Fibroblast of skin of left biceps (primary cell): ENCODE measurements at regions not wholly inside any gene's neighbourhood (a gene's known extent, or its start where the extent isn't known, plus 50 kb on each side); places are given as distances from the start of the nearest gene placed in this dataset.
"Not testable (repeated sequence)": the region's sequence is repeated elsewhere in the genome, so short reads cannot be mapped to it uniquely, and the experiment has no call there.

ENCODE experiments used
- DNase-seq, 2 experiments: peaks; one replicate each; pipeline ENCODE4 v3.0.0-alpha.2; 2013; ENCODE audit warnings: low read depth in 2 of 2

DNA sequence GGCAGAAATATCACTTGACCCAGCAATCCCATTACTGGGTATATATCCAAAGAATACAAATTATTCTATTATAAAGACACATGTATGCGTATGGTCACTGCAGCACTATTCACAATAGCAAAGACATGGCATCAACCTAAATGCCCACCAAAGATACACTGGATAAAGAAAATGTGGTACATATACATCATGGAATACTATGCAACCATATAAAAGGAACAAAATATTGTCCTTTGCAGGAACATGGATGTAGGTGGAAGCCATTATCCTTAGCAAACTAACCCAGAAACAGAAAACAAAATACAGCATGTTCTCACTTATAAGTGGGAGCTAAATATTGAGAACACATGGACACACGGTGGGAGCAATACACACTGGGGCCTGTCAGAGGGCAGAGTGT lies 1441.6 kb upstream of the ACO1 start:
- not testable (repeated sequence) for DNase-seq

DNA sequence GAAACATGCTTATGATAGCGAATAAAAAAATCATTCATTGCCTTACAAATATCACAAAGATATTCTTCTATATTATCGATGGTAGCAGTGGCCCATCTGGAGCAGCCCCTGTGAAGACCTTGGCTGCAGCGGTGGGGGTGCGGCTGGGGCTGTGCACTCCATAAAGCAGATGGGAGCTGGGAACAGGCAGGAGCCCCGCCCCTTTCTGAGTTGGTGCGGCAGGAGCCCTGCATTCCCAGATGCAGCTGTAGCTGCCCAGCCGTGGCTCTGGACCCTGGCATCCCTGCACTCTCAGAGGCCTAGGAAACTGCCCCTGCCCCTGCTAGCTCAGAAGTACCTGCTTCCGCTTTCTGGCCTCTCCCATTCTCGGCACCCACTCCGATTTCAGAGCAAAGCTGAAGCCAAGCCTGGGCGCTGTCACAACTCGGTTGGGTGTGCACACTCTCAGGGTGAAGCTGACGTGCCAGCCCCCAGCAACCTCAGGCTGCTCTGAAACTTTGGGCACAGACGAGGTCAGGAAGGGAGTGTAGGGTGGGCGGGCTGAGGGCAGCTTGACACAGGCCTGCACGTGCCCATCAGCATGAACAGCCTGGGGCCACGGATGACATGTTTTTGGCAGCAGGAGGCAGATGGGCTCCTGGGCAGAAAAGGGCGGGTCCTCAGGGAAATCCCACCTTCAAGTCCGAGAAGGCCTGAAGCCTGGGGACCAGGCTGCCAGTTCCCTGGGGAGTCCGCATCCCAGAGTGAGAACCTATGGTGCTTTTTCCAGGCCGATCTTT lies 1440.8 kb upstream of the ACO1 start:
- no peak for DNase-seq

DNA sequence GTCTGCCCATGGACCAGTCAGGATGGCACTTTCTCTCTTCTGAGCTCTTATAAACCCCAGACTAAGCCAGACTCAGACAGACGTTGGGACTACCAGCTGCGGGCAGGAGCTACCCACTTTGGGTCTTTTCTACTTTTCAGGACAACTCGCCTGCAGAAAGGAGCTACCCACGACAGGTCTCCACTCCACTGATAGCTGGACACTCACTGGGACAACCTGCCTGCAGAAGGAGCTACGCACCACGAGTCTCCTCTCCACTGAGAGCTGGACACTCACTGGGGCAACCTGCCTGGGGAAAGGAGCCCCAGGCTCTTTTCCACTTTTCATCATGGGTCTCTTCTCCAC lies 1440.2 kb upstream of the ACO1 start:
- no peak for DNase-seq

DNA sequence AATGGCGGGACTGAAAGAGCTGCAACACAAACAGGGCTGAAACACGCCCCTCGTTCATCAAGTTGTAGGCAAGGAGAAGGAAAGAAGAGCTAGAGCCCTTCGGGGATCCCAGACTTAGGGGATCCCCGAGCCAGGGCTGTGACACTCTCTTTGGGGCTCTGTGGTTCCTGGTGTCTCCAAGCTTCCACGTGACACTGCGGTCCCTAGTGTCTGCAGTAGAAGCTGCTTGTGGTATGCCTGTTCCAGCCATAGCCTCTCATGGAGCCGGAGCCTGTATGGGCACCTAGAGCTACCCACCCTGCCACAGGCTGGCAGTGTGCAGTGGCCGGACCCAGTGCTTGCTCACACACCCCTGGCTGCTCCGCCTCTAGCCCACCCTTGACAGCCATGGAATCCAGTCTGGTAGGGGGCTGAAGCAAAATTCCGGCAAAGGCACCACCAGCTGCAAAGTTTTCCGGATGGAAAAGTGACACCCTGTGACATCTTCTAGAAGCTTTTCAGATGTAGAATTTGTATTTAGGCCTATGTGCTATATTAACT lies 1439.6 kb upstream of the ACO1 start:
- DNase-seq = no peak

DNA sequence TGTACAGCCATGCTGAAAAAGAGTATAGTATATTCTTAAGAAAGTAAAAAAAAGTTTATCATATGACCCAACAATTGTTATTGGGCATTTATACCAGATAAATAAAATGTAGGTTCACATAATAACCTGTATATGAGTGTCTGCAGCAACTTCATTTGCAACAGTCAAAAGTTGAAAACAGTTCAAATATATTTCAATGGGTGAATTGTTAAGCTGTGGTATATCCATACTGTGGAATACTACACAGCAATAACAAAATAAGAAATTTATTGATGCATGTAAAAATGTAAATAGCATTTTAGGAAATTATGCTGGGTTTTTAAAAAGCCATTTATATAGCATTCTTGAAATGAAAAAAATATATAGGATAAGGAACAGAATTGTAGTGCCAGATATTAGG lies 1420.1 kb upstream of the ACO1 start:
- no peak for DNase-seq

DNA sequence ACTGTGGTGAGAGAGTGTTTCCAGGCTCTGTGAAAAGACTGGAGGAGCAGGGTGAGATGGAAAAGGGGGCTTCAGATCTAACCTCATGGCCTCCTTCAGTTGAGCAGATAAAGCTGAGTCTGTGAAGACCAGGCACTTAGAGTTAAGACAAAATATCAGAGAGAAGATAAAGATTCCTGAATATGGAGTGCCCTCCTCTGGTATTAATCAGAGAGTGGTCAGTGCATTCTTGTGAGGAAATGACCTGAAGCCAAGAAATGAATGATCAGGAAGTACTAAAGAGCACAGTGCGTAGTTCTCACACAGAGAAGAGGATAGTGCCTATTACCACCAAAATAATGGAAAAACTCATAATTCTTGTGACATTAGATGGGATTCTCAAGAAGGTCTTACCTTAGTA lies 1417.0 kb upstream of the ACO1 start:
- DNase-seq = no peak

DNA sequence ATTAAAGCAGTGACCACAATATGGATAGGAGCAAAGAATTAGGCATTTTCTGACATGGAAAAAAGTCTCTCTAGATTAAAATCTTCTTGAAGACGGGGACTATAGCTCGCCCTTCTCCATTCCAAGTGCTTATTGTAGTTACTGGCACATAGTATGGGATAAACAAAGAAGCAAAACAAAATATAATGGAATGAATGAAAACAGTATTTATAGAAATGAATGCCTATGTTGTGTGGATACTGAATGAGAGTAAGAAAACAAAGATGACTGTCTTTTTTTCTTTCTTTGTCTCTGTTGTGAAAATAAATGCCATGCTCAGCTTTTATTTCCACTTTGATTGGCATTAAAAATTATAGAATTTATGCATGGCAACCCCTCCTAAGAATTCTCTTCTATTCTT lies 1414.3 kb upstream of the ACO1 start:
- DNase-seq = no peak

DNA sequence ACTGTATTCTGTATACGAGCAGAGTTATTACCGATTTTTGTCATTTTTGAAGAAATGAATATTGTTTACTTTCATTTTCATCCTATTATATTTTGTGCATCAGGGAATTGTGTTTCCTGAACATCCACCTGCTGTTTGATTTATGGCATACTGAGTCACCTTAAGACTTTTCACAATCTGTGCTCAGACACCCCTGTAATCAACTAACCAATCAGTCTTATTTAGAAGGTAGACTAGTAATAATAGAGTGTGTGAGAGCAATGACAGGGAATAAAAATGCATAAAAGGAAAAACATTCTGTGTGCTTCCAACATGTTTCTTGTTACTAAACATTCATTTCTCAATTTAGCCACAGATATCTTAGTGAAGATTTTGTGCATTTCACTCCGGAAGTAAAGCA lies 1413.6 kb upstream of the ACO1 start:
- no peak for DNase-seq

DNA sequence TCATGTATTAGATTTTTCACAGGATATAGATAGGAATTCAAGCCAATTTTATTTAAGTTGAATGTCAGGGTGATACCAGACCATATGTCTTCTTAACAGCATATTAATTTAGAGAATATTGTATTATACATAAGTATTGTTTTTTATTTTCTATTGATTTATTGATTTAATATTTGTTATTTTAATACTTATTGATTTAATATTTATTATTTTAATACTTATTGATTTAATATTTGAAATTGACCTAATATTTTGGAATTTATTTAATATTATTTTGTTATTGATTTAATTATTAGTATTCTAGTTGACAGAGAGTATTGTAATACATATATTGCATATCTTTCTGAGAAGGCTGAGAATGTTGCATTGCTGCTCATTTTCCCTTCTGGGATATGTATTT lies 1411.8 kb upstream of the ACO1 start:
- no peak for DNase-seq

DNA sequence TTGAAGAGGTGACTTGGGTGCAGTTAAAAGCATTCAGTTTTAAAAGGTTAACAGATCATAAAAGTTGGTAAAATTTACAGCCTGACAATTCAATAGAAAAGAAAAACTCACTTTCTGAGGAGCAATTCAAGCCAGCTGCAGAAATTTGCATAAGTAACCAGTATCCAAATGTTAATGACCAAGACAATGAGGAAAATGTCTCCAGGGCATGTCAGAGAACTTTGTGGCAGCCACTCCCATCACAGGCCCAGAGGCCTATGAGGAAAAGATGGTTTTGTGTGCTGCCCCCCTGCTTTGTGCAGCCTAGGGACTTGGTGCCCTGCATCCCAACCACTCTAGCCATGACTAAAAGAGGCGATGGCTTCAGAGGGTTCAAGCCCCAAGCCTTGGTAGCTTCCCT lies 1406.5 kb upstream of the ACO1 start:
- DNase-seq = no peak

DNA sequence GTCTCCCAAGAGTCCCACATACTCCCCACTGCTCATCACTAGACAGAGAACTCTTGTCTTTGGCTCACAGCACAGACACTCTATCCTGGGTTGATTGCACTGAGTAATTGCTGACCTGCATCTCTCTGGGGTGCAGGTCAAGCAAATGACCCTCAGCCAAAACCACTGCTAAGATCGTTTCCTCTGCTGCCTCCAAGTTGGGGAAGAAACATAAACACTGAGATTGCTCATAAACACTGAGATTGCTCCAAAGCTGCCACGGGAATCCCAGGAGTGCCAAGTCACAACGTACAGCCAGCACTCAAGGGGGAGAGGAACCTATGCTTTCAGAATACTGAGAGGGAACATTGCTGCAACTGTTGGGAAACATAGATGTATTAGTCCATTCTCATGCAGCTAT lies 1402.1 kb upstream of the ACO1 start:
- DNase-seq = no peak

DNA sequence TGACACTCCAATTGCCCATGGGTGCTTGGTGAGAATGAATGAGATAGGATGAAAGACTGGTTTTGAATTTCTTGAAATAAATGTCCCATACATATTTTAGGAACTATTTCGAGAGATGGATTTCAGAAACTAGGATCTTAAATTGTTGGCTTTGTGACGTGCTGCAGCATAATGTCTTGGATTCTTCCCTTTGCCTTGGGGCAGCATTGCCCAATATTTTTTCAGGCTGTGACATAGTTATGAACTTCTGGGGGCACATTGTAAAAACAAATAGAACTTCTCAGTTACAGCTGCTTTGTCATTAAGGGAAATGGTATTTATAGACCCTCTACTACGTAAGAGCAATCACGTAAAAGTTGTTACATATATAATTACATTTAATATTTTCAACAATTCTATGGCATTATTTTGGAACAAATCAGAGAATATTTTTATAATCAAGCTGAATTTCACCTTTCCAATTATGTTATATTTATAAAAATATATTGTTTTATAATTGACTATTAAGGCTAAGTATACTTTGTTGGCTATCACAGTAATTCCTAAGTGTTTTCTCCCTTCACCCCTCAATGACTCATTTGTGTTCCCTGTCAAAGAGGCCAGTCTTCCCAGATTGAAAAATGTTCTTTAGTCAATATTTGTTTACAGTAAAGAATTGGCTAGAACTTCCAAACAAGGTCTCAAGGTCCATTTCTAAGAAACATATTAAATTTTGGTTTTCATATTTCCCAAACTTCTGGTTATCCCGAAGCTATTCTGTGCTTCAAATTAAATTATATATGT lies 1388.3 kb upstream of the ACO1 start:
- no peak for DNase-seq

DNA sequence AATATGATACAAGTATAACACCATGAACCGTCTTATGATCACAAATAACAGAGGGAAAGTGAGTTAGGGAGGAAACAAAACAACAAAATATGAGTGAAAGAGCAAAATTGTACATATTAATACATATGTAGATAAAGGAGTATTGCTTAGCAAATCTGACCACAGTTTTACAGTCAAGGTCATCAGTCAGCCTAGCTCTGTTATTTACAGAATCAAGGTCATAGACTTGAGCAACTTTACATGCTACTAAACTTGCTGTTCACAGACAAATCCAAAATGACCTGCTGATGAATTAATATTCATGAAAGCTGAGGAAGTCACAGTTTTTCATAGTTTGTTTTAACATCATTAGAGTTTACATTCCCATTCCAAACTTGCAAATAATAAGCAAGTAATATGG lies 1387.7 kb upstream of the ACO1 start:
- no peak for DNase-seq

DNA sequence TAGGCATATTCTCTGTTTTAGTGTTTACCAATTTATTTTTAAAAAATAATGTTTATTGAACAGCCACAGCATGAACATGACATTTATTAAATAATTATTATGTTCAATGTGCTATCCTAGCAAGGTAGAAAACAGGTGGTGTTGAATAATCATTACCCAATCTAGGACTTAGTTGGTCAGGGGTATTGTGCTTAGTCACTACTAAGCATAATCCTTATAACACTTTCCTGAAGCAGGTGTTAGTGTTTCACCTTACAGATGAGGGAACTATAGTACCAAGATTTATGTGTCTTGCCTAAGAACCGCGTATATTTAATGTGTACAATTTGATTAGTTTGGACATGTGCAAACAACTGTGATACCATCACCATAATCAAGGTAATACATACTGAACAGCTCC lies 1387.2 kb upstream of the ACO1 start:
- DNase-seq = no peak

DNA sequence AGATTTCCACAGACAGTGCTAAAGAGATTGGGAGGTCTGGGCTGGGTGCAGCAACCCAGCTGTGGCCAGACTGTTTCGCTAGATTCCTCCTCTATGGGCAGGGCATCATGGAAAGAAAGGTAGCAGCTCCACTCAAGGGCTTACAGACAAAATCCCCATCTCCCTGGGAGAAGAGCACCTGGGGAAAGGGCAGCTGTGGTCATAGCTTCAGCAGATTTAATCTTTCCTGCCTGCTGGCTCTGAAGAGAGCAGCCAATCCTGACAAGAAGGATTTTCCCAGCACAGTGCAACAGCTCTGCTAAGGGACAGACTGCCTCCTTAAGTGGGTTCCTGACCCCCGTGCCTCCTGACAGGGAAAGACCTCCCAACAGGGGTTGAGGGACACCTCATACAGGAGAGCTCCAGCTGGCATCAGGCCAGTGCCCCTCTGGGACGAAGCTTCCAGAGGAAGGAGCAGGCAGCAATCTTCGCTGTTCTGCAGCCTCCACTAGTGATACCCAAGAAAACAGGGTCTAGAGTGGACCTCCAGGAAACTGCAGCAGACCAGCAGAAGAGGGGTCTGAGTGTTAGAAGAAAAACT lies 1379.3 kb upstream of the ACO1 start:
- DNase-seq = no peak

DNA sequence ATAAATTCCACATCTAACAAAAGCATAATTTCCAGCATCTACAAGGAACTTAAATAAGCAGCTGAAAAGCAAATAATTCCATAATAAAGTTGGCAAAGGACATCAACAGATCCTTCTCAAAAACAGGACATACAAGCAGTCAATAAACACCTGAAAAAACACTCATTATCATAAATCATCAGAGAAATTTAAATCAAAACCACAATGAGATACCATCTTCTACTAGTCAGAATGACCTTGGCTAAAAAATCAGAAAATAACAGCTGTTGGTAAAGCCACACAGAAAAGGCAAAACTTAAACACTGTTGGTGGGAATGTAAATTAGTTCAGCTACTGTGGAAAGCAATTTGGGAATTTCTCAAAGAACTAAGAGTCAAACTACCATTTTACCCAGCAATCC lies 1371.1 kb upstream of the ACO1 start:
- DNase-seq = no peak

DNA sequence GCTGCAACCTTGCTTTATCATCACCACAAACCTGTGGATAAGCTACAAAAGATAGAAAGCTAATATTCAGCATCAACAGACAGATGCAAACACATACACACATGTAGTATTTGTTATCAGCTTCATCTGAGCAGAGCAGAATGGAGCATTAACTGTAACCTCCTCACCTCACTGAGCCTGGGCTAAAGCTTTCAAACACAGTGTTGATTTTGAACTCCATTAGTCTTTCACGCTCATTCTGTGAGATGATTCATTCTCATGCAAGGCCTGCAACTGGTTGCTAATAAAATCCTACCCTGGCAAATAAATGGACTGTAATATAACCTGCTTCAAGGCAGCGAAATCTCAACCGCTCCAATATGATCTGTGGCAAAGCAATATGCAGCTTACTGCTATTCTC lies 1360.6 kb upstream of the ACO1 start:
- DNase-seq = no peak

DNA sequence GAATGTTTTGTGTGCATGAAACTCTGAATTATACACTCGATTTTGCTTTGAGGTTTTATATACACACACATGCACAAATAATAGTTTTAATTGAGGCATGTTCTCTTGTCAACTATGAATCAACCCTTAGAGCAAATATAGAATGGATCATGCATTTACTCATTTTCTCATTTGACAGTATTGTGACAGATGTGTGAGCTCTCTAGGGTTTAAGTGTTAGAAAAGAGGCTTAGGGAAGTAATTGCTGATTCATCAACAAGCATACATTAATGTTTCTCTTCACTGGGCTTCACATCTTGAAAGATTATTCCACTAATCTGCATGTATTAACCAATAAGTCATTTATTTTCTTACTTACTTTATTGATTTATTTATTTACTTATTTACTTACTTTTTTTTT lies 1356.8 kb upstream of the ACO1 start:
- DNase-seq = no peak

DNA sequence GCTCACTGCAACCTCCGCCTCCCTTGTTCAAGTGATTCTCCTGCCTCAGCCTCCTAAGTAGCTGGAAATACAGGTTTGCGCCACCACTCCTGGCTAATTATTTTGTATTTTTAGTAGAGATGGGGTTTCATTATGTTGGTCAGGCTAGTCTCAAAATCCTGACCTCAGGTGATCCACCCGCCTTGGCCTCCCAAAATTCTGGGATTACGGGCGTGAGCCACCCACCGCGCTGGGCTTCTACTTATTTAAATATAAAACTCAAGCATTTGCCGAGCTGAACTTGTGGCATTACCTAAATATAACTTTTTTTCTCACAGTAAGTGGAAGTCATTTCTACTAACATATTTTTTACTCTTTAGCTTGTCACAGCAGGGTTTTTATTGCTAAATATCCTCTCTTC lies 1356.3 kb upstream of the ACO1 start:
- DNase-seq = no peak

DNA sequence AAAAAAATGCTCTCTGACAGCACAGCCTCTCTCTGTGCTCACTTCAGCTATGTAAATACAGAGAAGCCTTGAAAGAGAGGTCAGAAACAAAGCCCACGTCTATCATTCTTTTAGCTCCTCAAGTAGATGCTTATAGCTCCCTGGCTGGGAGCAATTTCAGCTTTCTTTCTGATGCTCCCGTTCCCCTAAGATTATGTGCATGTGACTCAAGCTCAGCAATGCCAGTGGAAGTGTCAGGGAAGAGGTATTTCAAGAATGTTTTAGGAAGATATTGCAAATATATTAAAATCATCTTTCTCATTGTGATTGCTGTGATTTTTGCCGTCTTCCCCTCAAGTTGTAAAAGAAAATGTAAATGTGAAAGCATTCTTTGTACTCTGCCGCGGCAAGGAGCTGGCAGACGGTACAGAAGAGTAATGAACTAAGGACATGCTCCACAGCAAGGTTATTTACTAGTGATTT lies 1353.7 kb upstream of the ACO1 start:
- peak; percentile 47 to 49 for DNase-seq

DNA sequence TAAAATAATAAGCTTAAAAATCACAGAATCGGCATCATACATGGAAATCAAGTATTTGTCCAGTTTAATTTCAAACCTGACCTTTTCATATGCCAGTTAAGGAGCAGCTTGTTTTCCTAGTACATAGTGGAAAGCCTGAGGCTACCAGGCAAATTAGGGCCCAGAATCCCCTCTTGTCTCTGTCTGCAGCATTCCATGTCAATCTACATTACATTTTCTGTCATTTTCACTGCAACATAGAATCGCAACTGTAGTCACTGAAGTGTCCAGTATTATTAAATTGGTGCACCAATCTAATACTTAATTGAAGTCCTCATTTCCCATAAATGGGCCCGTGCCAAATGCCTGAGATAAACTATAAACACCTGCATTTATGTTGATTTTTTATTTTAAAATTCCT lies 1352.2 kb upstream of the ACO1 start:
- DNase-seq = no peak

DNA sequence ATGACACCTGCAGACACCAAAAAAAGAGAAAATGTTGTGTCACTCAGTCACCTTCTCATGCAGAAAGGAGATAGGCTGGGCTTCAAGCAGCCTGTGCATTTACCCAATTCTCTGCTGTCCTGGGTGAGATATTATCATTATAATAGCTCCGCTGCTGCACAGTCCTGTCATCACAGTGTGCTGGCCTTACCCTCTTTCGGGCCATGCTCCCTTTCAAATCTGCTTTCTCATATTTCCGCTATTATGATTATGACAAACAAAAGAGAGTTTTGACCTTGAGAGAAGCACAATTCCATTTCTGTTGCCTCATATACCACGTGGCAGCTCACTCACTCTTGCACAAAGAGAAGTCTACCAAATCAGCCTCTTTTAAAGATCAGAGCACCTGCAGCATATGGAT lies 1350.1 kb upstream of the ACO1 start:
- no peak for DNase-seq

DNA sequence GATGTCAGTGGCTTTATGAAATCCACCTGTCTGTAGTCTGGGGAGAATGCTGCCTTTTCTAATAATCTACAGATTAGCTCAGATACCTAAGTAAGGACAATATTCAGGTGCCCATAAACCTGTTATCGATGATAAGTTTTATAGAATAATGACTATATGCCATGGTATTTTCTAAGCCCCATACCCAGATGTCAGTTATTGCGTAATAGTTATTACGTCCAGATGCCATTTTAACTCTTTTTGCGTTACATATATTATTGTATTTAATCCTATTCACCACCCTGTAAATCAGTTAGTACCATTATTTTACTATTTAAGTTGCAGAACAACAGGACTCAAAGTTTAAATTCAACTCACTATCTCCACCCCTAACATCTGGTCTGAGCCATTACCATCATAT lies 1343.9 kb upstream of the ACO1 start:
- DNase-seq = no peak
